Neural progenitor cell (in vitro differentiated cells): ENCODE measurements at regions not wholly inside any gene's neighbourhood (a gene's known extent, or its start where the extent isn't known, plus 50 kb on each side); places are given as distances from the start of the nearest gene placed in this dataset.

Experiments used
- EZH2 ChIP-seq: fragments of 200-600 bp; sonication (generic); IDR thresholded peaks from 2 replicates; pipeline ENCODE4 v1.6.1; 2017; ENCODE audit warnings: antibody characterized with exemption, mild to moderate bottlenecking, moderate library complexity
- EZH2phosphoT487 ChIP-seq: fragments of 200-600 bp; sonication (generic); IDR thresholded peaks from 2 replicates; pipeline ENCODE4 v1.6.1; 2017; ENCODE audit warnings: antibody characterized with exemption
- TF ChIP-seq, protein P1 (sequence below): fragments of 200-600 bp; sonication (generic); IDR thresholded peaks from 2 replicates; pipeline ENCODE4 v1.5.1; 2017; ENCODE audit warnings: antibody characterized with exemption, mild to moderate bottlenecking

DNA sequence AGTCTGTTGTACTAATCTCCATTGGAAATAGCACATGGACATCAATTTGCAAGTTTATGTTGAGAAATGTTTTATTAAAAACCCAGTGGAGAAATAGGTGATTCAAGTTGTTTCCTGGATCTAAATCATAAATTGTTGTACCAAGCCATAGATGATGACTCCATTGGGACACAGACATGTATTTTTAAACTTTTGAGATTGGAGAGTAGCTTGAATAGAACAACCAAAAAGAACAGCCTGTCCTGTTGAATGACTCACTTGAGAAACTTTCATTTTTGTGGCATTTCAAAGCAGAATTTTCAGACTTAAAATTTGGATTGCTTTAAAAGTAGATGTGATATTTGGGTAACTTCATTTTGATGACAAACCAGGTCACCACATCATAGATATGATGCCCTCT lies 197.5 kb downstream of the GPAM start:
- TF ChIP-seq, protein P1, sequence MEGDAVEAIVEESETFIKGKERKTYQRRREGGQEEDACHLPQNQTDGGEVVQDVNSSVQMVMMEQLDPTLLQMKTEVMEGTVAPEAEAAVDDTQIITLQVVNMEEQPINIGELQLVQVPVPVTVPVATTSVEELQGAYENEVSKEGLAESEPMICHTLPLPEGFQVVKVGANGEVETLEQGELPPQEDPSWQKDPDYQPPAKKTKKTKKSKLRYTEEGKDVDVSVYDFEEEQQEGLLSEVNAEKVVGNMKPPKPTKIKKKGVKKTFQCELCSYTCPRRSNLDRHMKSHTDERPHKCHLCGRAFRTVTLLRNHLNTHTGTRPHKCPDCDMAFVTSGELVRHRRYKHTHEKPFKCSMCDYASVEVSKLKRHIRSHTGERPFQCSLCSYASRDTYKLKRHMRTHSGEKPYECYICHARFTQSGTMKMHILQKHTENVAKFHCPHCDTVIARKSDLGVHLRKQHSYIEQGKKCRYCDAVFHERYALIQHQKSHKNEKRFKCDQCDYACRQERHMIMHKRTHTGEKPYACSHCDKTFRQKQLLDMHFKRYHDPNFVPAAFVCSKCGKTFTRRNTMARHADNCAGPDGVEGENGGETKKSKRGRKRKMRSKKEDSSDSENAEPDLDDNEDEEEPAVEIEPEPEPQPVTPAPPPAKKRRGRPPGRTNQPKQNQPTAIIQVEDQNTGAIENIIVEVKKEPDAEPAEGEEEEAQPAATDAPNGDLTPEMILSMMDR, result no peak
- TF ChIP-seq EZH2 (no peak), EZH2phosphoT487 (no peak)
